ENCODE measurements at regions not wholly inside any gene's neighbourhood (a gene's known extent, or its start where the extent isn't known, plus 50 kb on each side); places are given as distances from the start of the nearest gene placed in this dataset.

DNA sequence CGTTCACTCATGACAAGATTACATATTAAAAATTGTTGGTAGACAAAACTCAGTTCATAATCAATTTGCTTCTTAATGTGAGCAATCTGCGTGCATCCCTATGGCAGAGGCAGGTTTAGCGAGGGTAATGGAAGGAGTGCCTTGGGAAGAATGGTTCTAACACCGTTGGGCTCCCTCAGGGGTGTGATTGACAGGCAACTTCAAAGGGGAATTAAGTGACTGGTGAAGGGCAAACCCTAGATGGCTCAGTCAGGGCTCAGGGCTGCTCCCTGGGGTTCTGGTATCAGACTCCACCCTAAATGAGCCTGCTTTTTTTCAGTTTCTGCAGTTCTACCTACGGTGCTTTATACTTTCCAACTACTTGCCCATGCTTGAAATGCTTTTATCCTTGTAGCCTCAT lies 419.5 kb upstream of the CELF4 start:
- DNase-seq (ENCODE audit: low read depth, low spot score), result no peak

DNA sequence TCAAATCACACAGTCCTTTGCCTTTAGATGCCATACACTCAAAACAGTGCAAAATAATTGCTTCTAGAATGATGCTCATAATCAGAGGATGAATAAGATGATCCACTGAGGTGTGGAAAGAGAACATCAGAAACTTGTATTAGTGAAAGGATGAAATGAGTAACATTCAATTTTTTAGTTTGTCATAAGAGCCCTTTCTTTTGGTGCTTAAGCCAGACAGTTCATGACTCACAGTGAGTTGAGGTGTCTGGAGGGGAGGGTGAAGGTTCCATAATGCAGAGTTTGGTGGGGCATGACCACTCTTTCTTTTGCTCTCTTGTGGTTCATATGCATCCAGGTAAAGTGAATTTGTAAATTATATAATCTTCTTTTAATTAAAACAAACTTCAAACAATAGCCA lies 415.0 kb upstream of the CELF4 start:
- DNase-seq (ENCODE audit: low read depth, low spot score), result no peak

DNA sequence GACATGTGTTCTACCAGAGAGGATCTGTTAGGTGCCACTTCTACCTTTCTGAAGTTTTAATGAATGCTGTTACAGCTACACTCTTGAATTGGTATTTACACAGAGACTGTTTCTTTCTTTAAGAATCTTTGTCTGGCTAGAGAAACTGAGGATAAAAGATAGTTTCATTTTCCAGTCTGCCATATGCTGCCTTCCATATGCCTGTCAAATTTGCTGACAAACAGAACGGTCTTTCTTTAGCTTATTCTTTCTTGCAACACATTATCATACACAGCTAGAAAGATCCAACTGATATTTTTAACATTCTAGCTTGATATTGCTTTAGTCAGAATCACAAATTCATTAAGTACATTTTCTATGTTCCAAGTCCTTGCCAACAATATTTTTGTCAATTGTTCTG lies 409.8 kb upstream of the CELF4 start:
- DNase-seq (ENCODE audit: low read depth, low spot score), result no peak

DNA sequence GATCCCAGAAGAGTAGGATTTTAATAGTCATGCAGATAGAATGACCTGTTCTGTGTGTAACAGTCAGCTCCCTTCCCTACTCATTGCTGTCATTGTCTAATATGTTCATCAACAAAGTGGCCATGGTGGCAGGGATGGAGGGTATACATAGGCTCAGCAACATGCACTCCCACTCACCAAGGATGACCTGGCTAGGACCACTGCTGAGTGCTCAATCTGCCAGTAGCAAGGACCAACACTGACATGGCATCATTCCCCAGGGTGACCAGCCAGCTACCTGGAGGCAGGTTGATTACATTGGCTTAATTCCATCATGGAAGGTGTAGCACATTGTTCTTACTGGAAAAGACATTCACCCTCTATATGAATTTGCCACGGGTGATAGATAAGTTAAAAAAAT lies 401.7 kb upstream of the CELF4 start:
- DNase-seq (ENCODE audit: low read depth, low spot score), result no peak

DNA sequence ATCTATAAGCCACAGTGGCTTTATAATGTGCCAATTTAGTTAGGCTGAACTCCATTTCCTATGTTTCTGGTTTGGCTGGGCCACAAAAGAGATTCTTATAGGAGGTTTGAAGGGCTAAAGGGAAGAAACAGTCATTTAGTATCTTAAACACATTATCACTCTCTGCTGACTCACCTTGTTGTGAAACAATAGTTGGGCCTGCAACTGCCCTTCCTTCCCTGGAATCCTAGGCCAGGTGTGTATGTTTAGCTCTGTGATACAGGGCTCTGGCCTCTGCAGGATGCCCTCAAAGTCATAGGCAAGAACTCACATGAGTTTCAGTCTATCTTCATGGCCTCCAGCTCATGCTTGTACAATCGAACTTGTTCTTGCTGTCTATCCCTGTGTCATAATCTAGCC lies 400.0 kb upstream of the CELF4 start:
- no peak for DNase-seq (ENCODE audit: low read depth, low spot score)

DNA sequence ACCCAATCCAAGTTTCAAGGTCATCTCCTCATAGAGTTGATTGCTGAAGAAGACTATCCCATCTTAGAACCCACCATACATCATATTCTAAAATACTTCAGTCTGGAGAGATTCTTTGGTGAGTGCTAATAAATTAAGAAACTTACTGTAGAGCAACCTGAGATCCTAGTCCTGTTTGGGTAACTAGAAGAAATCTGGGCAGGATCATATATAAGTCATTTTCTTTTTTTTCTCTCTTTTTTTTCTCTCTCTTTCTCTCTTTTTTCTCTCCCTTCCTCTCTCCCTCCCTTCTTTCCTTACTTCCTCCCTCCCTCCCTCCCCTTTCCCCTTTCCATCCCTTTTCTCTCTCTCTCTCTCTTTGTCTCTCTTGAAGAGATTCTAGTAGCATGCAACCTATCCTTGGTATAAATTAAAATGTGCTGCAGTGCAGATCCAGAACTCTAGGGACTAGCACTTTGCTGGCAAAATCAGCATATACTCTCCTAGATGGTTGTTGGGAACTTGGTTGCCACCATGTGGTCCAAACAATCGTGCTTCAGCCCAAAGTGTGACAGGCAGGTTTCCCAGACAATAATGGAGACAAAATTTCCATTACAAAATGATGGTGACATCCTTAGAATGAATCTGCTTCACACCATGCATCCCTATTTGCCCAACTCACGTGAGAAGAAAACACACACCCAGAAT lies 399.4 kb upstream of the CELF4 start:
- DNase-seq (ENCODE audit: low read depth, low spot score), result no peak

DNA sequence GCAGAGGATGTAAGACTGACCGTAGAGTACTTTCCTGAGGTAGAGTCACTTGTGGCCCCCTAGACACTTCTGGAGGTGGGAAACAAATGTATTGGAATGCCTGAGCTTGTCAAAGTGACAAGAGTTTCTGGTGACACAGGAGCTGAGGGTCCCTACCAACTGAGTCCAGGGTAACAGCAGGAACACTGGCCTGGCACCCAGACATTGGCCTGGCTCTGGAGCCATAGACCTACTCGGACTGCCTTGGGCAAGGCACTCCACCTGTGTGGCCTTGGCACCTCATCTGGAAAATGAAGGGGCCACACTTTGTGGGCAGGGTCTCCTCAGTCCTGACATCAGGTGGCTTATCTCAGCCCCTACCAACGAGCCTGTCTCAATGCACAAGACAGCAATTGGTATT lies 398.2 kb upstream of the CELF4 start:
- DNase-seq (ENCODE audit: low read depth, low spot score), result no peak

DNA sequence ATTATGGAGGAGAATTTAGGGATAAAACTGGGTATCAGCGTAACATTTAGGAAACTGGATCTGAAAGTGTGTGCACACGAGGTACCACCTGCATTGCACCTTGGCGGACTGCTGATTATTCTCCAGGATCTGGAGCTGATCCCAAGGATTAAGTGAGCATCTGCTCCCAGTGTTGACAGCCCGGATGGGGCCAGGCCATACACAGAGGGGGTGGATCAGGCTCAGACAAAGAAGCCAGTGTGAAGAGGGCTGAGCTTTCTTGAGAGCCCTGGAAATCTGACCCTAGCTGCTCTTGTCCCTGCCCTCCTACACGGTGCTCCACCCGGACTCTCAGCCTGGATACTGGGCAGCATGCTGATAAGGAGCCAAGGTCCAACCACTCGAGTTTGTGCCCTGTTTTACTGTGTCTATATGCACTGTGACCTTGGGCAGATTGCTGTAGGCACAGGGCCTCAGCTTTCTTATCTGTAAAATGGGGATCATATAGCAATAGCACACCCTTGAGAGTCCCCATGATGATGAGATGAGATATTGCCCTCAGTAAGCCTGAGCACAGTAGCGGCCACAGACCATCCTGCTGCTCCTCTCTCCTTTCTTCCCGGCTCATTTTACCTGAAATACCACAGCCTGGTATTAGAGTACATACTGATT lies 396.8 kb upstream of the CELF4 start:
- DNase-seq (ENCODE audit: low read depth, low spot score), result no peak

DNA sequence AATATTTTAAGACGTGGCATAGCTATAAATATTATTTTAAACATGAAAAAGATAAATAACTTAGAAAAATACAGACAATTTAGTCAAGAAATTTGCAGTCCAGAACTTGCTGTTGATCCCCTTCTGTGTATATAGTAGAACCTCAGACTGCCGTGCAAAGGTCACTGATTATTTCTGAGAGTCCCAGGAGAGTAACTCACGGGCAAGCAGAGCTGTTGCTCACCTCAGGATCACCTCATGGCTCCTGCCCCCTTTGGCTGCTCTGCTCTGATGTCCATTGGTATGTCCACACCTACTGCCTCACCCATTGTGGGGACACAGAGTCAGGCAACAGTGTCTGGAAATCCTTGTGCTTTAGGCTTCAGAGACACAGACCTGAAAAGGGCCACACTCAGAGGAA lies 392.9 kb upstream of the CELF4 start:
- DNase-seq (ENCODE audit: low read depth, low spot score), result no peak

DNA sequence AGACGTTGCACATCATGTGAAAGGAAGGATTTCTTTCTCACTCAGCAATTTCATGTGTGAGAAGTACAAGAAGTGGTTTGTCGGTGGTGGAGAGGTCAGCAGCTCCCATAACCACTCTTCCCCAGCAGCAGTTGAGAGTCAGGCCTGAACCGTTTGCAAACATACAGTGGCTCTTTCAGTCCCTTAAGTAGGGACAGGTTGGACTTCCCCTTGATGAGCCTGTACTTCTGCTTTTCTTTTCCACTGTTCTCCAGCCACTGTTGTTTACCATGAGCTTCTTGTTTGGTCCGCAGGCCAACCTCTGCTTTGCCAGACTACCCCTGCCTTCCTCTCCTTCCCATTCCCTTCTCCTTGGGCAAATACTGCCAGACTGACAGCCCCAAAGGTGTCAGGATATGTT lies 391.3 kb upstream of the CELF4 start:
- no peak for DNase-seq (ENCODE audit: low read depth, low spot score)

DNA sequence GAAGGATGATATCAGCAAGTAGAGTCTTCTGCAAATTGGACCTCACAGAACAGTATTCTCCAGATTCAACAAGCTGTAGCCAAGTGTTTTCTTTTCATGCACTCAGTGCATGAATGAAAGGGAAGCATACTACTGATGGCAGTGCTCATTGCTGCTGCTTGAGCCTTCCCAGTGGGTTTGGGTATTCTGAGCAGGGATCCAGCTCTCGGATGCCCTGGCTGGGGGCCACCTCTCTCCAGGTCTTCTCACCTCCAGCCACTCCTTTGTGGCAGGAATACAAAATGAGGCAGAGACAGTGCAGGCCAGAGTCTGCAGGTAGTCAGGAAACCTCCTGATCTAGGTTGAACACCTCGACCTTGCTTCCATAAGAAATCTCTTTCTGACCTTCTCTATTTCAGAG lies 390.4 kb upstream of the CELF4 start:
- DNase-seq (ENCODE audit: low read depth, low spot score), result no peak

DNA sequence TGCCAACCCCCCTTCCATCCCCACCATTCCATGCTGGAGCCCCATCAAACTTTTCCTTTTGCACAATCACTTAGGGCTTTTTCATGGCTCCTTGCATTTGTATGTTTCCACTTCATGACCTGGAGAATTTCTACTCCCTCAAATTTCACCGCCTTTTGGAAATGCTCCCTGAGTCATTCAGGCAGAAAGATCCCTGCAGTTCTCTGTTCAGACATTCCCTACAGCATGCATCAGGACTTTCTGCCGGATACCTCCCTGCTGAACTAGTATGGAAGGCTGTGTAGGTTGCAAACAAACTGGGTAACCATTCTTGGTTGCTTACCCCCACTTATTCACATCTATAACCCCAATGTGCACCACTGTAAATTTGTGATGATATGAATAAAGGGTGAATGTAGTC lies 389.6 kb upstream of the CELF4 start:
- no peak for DNase-seq (ENCODE audit: low read depth, low spot score)

DNA sequence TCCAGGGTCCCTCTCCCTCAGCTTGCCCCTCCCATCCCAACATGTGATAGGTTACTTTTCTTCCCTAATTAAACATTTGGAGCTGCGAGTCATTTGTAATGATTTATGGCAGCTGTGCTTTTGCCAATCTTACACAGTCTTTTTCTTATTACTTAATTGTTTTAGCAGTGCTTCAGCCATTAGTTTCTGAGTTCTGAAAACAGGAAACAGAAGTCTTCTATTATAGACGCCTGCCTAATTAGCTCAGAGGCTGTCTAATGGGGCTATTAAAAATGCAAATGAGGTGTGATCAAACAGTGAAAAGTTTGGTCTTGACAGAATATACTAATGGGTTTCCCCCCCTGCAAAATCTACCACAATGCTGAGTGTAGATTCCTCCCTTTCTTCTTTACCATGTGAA lies 388.3 kb upstream of the CELF4 start:
- no peak for DNase-seq (ENCODE audit: low read depth, low spot score)

DNA sequence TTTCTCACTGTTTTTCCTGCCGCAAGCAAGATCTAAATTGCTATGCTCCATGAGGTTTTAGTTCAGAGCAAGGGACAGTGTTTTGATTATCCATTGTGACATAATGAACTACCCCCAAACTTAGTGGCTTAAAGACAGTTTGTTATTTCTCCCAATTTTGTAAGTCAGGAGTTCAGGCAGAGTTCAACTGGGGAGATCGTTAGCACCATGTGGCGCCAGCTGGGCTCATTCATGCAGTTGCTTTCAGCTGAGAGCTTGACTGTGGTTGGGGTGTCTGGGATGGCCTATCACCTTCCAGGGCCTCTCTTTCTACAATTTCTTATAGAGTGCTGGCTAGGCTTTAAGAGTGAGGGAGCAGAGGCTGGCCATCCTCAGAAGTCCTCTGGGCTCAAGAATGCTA lies 382.9 kb upstream of the CELF4 start:
- no peak for DNase-seq (ENCODE audit: low read depth, low spot score)

DNA sequence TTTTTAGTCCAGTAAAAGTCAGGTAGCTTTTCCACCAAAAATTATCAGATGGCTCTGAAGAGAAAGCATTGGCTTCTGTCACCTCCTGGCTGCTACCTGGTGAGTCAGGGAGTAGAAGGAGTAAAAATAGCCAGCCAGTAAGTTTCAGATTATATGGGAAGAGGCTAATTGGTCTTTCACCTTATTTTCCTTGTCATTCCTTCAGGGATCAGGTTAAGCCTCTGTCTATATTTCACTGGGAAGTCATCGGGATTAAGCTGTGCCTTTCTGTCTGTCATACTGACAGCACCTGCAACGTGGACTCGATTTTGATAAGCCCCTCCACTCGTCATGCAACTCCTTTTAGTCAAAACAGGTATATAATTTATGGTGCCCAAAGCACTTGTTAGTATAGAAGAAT lies 380.7 kb upstream of the CELF4 start:
- DNase-seq (ENCODE audit: low read depth, low spot score), result no peak

DNA sequence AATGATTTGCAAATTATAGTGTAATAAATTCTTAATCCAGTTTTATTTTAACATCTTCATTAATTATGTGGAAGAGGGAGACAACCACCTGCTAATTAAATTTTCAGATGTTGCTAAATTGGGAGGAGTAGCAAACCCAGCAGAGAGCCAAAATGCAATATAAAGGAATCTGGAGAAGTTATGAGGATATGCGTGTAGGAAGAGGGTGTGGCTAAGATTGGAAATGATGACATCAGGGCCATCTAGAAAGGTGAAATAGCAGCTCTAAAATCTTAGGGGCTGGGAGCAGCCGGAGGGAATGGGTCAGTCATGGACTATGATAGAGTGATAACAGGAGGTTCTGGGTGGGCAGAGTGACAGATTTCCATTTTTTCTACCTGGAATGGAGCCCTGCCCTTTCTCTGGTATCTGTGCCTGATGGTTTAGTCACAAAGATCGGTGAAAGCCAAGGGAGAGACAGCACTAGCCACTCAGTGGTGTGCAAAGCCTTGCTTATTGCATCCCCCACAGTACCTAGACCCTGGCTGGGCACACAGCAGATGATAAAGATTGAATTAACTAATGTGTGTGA lies 379.2 kb upstream of the CELF4 start:
- no peak for DNase-seq (ENCODE audit: low read depth, low spot score)

DNA sequence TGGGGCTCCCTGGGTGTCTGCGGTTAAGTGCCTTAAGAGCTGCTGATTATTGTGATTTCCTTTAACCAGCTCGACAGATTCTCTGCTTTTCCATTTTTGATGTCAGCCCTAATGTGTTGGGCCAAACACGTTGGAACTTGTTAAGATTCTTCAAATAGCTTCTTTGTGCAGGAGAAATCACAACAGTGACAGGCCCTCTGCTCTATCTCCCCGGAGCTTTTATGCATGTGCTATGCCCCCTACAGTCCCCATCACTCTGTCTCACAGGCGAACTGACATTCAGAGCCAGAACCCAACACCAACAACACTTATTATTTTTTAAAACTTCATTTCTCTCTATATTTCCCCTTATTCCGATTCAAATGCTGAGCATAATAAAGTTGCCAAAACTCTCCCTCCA lies 371.7 kb upstream of the CELF4 start:
- DNase-seq (ENCODE audit: low read depth, low spot score), result no peak

DNA sequence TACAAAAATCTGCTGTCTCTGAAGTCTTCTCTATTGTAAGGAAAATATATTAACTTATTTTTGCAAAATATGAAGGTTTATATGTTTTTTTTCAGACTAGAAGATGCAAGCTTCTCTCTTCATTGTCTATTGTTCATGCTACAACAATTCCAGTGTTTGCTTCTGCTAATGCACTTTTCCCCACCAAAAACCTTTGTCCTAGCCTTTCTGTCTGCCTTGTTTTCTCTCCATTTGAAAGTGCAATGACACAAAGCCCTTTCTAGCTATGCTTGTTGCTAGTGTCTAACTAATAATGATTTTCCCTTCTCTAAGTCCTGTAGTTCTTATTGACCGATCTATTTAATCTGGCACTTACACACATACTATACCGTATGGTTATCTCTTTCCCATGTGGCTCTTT lies 369.5 kb upstream of the CELF4 start:
- no peak for DNase-seq (ENCODE audit: low read depth, low spot score)

DNA sequence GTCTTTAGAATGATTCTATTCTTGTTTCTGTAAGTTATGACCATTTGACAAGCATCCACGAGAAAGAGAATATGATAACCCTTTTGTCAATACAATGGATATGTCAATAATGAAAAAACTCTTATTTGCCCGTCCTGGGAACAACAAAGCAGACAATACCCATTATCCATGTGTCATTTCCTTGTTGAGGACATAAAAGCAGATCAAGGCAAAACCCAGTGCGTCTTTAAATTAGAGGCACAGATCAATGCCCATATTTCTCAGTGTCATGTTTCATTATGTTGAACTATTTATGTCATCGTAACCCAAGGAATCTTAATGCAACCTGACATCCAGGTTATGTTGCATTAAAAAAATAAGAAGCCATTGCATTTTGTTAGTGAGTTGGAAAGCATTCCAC lies 365.0 kb upstream of the CELF4 start:
- DNase-seq (ENCODE audit: low read depth, low spot score), result no peak

DNA sequence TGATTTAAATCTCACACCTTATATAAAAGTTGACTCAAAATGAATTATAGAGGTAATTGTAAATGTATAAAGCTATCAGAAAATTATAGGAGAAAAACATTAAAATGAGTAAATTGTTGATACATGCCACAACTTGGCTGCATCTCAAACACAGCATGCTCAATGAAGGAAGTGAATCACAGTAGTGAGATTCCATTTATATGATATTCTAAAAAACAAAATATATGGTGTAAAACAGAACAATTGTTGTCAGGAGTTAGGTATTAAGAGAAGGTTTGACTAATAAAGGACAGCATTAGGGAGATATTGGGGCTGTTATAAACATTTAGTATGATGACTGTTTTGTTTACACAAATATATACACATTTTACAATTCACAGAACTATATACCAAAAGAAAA lies 356.6 kb upstream of the CELF4 start:
- no peak for DNase-seq (ENCODE audit: low read depth, low spot score)

DNA sequence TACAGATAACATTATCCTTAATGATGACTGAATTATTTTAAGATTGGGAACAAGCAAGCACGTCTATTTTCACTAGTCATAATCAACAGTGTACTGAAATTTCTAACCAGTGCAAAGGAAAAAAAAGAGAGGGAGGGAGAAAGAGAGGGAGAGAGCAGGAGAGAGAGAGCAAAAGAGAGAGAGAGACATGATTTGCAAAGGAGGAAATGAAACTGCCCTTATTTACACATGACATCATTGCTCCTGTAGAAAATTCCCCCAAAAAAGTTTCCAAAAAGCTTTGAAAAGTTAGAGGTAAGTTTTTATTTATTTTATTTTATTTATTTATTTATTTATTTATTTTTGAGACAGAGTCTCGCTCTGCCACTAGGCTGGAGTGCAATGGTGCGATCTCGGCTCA lies 355.3 kb upstream of the CELF4 start:
- DNase-seq (ENCODE audit: low read depth, low spot score), result no peak

DNA sequence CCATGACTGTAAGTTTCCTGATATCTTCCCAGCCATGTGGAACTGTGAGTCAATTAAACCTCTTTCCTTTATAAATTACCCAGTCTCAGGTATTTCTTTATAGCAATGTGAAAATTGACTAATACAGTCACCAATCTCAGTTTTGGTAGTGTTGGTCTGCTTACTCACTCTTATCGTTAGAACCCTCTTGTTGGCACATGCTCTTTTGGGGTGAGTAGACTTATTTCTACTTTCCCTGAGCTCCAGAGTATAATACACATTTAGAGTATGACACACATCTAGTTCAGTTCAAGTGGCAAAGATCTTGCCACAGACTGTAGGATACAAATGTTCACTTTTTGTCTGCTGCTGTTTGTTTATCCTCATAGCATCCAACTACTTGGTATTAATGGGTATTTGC lies 347.5 kb upstream of the CELF4 start:
- DNase-seq (ENCODE audit: low read depth, low spot score), result no peak

DNA sequence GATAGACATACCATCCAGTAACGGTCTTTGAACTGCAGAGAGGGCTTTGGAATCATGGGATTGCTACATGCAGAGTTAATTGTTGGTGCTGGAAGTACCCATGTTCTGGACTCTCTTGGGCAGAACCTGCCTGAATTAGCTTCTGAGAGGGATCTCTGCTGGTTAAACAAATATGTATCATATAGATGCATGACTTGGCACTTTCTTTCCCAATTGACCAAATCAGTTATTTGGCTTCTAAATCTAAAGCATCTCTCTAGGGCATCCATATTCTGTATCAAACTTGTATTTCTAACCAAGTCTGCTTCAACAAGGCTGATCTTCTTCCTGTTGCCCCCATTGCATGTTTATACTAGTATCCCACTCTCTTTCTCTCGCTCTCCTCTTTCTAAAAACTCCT lies 336.7 kb upstream of the CELF4 start:
- DNase-seq (ENCODE audit: low read depth, low spot score), result no peak

DNA sequence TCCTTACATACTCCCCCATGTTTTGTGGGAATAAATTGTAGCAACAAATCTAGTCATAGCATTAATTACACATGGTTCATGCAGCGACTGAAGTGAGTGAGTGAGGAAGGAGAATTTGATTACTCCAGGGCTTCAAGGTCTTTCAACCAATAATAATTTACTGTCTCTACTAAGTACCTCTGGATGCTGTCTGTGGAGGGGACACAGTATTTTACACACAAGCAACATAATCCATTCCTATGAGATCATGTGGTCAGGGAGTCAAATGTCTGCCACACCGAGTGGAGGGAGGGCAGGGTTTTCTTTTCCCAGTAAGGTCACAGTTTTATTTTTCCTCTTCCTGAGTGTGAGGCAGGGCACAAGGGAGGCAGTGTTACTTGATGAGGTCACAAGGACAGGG lies 334.7 kb upstream of the CELF4 start:
- no peak for DNase-seq (ENCODE audit: low read depth, low spot score)

All from smooth muscle cell of the brain vasculature (primary cell).